Fibroblast of skin of back (primary cell): ENCODE measurements at regions not wholly inside any gene's neighbourhood (a gene's known extent, or its start where the extent isn't known, plus 50 kb on each side); places are given as distances from the start of the nearest gene placed in this dataset.

Experiments used
- DNase-seq: peaks from one replicate; pipeline ENCODE4 v3.0.0-alpha.2; 2013

DNA sequence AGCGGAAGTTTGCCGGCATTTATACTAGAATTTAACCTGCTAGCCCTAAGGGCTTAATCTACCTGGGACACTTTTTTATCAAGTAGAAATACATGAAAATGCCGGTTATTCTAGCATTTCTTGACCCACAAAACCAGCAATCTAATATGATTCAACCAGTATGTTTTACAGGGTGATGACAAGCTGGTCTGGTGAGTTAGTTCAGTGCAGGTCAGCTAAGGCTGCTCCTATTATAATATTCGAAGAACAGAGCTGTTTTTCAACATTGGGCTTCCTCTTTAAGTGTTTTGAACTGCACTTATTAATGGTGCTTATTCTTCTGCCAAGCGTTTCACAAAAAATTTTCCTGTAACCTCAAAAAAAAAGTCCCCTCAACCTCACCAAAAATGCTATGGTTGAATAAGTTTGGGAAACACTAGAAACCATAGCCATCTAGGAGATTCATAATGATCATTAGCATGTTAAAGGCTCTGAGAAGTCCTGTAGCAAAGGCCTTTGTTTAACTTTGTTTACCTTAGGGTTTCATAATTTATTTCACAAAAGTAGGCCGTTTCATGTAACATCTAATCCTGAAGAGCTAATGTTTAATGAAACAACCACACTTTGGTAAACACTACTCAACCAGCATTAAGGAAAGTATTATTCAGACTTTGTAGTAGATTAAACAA, 526.6 kb downstream of the KLF12 start:
- no peak for DNase-seq

DNA sequence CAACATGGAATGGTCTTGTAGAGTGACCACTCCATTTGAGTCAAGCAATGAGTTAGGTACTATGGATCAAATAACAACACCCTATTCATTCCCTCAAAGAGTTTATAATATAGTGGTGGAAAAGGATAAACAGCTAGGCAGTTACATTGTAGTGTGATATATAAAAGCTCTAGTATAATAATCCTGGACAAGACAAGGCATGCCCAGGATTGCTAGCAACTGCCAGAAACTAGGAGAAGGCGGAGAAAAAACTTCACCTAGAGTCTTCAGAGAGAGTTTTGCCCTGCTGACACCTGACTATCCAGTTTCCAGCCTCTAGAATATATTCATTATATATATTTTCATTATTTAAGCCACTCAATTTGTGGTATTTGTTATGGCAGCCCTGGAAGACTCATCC, 530.6 kb downstream of the KLF12 start:
- DNase-seq, result no peak

DNA sequence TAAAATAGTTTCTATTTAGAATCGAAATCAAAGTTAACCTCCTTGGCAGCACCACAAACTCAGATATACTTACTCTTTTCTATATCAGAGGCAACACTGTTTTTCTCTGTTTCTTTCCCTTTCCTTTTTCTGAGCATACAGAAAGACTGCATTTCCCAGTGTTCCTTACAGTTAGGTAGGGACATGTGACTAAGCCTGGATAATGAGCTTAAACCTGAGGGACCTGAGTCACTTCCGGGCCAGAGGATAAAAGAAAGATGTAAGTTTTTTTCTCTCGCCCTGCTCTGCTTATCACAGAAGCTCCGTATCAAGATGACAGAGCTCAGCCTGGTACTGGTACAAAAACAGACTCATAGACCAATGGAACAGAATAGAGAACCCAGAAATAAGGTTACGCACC, 531.9 kb downstream of the KLF12 start:
- DNase-seq, result peak; percentile 8

DNA sequence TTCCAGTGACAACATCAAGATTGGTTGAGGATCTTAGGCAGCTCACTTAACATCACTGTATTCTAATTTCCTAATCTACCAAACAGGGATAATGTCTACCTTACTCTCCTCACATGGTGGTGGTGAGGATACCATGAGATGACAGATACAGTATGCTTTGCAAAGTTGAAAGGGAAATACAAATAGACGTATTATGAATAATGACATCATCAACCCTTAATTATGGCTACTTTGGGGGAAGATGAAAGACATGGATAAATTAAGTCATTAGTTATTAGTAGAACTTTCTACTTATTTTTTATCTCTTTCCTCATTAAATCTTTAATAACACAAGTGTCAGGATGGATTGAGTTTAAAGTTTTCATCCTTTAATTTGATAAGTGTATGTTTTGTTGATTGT, 532.5 kb downstream of the KLF12 start:
- DNase-seq, result no peak

DNA sequence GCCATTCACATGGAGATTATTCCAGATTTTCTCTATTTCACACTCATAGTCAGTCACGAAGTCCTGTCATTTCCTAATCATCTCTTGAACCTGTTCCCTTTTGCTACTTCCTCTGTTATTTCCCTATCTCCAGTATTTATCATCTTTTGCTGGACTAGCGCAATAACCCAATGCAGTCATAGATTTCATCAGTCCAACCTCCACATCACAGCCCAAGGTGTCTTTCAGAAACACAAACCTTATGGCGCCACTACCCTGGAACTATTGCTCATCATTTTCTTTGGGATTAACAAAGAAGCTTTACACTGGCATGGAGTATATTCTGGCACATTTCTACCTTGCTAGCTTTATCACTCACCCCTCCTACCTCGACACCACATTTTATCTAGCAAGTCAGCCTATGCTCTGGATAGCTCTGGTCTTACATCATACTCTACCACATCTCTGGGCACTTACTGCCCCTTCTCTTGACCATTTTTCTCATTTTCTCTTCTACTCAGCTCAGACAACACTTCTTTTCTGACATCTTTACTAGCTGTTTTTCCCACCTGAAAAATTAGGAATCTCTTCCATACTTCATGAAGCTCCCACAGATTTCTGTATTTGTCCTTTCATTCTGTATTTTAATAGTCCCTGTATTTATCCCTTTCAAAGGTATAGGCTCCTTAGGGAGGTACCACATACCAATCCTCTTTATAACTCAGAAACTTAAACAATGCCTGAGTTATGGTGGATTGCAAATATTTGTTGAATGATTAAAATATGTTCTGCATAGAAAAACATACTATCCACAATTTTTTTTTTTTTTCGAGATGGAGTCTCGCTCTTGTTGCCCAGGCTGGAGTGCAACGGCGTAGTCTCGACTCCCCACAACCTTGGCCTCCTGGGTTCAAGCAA, 534.7 kb downstream of the KLF12 start:
- DNase-seq, result peak; percentile 57

DNA sequence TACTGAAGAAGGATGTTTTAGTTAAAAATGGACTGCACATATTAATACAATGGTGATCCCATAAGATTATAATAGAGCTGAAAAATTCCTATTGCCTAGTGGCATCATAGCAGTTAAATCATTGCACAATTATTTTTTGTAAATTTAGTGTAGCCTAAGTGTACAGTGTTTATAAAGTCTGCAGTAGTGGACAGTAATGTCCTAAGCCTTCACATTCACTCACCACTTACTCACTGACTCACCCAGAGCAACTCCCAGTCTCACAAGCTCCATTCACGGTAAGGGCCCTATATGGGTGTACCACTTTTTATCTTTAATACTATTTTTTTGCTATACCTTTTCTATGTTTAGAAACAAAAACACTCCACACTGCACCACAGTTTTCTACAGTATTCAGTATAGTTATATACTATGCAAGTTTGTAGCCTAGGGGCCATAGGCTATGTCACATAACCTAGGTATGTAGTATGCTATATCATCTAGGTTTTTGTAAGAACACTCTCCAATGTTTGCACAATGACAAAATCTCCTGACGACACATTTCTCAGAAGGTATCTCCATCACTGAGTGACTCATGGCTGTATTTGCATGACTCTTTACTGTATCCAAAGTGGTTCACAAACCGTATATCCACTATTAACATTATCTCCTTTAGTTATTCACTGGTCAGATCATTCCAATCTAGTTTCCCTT, 536.0 kb downstream of the KLF12 start:
- peak; percentile 92 for DNase-seq

DNA sequence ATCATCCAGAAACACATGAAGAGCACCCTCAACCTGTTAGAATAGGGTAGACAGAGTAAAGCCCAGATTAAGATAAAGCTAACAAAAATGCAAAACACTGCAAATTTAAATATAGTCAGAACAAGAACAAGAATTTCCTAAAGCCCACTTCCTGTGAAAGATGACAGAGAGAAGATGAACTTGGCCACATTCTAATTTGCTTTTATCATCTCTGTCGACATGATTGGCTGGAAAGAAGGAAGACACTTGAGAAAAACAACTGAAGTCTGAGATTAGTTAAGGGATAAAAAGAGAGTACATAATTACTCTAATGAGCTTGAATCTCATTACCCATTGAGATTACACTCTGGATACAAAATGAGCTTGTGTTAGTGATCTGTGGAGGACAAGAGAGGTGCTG, 537.6 kb downstream of the KLF5 start:
- no peak for DNase-seq

DNA sequence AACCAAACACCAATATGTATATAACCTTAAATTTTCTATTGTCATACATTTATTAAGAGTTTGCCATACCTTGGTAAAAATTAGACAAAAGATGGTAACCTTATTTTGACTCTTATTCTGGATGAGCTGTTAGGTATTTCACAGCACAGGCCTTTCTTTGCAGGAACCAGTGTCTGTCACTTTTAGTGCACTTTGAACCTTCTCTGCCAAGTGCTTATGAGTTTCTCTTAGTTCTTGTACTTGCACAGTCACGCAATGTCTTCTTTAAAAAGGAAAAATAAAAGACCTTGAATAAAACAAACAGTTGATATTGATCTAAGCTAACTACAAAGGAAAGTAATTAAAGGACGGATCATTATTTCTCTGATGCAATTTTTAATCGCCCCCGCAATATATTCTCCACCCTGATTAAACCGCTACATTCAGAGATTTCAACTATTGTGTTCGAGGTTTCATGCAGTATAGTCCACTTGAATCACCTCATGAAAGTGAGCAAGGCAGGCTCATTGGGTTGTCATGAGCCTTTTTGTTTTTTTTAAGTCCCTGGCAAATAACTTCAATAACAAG, 534.5 kb downstream of the KLF5 start:
- DNase-seq, result no peak

DNA sequence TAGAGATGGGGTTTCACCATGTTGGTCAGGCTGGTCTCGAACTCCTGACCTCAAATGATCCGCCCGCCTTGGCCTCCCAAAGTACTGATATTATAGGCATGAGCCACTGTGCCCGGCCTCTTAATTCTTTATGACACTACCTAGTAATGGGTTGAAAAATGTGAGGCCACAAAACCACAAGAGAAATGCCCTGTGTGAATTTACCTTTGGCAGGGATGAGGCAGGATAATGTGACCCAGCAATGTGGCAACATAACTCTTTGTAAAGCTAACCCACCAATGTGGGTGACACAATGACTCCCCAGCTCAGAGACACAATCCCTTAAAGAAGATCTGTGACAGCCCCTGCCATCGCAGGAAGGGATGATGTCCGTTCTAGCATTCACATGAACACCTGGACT, 533.1 kb downstream of the KLF5 start:
- no peak for DNase-seq

DNA sequence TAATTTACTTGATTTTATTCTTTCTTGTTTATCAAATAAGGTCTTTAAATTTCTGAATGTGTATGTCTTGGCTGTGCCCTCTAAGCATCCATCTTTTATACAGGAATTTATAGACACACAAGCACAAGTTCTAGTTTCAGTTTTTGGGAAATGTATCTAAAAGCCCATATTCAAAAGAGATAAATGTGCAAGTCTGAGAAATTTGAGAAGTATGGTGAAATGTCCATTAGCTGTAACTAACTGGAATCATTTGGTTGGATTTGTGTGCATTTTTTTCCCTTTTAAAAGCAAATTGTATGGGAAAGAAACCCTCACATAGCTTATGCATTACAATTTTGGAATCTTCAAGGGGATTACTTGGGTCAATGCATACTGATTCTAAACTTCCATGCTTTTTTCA, 532.0 kb downstream of the KLF5 start:
- DNase-seq, result no peak

DNA sequence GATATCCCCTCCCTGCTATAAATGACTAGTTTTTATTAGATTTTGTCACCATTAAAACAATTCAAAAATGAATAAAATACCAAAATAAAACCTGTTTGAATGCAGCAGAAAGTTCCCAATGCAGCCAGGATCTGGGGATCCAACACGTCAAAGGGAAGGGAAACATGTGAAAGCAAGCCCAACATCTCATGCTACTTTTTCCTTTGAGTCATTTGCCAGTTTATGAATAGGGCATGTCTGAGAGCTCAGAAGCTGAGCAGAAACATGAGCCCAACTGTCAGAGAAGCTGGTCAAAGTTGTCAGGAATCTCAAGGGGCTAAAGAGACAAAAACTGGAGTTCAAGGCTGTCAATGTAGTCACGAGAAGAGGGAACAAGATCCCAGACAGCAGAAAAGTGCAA, 526.4 kb downstream of the KLF5 start:
- DNase-seq, result no peak

DNA sequence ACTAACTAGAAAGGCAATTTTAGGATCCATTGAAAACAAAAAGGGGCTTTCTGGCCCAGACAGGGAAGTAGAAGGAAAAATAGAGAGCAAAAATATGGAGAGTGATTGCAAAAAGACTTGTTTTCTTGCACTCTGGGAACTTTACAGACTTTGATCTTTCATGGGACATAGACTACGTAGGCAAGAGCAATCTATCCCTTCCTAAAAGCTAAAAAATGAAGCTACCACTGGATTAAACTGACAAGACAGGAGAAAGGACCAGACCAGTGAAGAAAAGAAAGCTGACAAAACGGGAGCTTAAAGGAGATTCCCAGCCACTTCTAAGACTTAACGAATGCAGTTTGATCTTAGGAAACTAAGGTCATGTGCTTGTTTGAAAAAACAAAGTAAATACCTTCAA, 524.5 kb downstream of the KLF5 start:
- no peak for DNase-seq

DNA sequence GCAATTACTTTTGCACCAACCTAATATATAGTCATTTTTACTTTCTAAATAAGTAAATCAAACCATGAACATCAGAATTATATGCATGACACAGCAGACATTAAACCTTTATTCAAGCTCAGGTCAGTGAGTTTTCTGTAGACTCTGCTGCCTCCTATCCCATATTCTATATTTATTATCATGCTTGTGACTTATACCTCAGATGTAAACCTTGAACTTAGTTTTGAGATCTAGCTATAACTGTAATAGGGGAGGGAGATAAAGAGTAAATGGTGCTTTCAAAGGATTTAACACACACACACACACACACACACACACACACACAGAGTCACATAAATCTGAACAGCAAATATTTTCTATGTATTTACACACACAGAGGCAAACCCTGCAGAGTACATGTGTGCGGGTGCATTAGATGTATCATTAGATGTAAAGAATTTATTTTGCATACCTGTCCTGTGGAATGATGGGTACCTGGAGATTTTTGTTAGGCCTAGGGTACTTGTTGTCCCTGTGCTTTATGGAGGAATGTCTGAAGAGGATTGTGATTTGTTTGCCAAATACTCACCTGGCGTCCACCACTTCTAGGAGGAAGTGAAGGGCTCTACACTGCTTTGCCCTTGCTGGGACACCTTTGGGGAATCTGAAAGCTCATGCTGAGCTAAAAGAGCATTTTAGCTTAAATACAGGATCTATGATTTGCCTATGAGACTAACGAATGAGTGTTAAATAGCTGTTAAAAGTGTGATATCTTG, 521.9 kb downstream of the KLF5 start:
- DNase-seq, result no peak

DNA sequence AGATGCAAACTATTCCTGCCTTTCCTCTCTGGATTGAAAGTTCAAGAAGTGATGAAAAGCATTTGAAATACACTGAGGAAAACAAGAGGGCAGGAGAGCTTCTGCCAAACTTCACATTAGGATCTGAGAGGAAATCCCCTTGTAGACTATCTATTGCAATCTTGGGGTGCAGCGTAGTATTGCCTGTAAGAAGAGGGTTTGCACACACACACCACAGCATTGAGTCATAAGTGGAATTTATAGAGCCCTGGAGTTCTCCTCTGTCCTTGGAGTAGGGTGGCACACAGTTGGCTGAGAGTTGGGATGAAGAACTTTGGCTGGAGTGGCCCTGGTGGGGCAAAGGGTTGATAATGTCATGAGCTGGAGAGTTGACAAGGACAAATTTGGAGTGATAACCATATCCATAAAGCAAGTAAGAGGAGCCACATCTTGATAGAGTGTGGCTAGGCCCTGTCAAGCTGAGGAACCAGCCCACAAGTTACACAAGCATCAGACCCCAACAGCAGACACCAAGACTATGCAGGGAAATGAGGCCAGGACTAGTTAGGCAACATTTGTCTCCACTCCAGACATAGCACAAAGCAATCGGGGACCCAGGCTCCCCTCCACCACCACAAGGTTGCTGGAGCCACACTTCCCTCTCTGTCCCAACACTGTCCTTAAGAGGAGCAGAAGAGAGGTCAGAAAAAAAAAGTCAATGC, 520.9 kb downstream of the KLF5 start:
- no peak for DNase-seq

DNA sequence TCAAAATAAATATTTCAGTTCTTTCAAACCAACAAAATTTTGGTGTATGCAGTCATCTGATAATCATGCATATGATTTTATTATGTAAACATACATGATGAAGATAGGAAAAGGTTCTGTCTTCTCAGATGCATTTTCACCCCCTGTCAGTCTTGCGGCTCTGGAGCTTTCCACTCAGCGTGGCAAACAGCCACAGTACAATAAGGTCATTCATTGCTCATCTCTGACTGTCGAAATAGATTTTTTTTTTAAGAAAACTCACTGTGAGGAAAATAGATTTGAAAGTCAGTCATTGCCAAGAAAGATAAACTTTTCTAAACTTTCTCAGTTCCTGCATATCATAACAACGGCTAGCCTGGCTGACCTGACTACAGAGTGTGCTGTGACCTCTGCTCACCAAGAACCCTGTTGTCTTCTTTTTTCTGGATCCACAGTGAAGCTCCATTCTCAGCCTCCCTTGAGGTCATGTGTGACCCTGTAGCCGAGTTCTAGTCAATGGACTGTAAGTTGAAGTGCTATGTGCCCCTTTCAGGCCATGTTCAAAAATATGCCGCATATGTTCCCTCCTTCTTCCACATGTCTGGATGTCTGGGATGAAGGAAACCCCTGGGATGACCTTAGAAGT, 519.6 kb downstream of the KLF5 start:
- DNase-seq, result no peak

DNA sequence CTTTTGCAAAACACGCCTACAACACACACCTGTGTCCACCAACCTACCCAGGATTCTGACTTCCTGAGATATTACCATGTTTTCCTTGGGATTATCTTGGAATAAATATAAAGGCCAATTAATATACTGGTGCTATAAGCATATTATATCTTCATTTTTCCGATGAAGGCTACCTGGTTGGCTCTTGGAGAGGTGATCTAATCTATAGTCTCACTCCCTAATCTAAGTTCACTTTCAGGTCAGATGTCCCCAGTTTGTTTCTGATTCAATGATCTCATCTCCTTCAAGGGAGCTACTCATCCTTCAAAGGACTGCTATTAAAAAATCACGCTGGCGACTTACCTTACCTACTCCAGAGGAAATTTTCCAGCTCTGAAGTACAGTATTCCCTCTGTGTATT, 517.5 kb downstream of the KLF5 start:
- DNase-seq, result no peak

DNA sequence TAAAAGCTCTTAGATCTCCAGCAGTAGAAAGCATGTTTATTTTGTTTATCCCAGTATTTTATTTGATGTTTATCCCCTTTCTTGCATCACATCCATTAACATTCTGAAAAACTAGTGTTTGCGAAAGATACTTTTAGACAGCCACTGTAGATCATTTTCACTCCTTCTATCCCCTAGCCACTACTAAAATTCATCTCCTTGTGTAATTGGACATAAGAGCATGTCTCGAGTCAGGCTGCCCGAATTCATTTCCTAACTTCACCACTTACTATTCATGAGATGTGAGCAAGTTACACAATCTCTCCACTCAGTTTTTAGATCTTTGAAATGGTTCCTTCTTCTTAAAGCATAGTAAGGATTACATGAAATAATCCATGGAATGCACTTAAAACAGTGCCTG, 514.0 kb downstream of the KLF5 start:
- DNase-seq, result no peak

DNA sequence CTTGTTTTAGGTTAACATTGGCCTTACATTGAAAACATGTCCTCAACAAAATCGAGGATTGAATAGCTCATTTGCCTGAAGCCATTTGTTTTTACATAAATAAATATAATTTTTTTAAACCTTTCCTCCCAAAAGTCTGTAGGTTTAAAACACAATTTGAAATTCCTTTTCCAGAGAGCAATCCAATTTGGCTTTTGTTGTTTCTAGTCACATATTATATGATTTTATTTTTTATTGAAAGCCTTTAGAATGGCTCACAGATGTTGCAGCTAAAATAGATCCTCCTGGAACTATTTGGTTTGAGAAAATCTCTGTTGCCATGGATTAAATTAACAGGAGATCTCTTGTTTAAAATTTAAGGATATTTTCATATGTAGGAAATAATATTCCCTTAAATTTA, 512.6 kb downstream of the KLF5 start:
- DNase-seq, result no peak

DNA sequence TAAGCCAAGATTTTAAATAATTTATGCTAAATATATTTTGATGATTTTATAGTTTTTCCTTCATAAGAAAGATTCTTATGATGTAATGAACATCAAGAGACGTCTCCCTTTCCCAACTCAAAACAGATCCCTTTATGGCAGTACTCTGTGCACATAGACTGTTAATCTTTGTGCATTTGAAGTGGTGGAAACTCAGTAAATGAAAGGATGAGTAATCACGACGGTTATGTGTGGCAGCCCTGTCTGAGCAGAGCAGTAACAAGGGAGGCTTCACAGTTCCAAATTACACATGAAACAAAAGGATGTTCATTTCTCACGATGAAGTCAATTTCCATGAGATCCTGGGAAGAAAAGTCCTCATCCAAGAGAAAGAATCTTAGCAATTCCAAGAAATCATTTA, 498.1 kb downstream of the KLF5 start:
- peak; percentile 19 for DNase-seq

DNA sequence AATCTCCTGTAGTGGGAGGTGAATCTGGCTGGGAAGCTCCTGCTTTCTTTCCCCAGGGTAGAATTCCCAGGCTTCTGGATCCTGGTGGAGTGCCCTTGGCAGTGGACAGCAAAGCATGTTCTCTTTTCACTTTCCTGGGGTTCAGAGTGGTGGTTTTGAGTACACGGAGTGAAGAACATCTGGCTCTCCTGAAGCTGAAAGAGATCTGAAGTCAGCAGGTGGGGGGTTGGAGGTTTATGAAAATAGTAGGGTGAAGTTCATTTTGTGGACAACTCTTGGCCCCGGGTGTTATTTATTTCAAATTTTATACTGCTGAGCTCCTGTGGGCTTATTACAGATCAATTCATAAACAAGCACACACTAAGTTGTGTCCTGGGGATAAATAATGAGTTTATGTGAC, 497.3 kb downstream of the KLF5 start:
- DNase-seq, result no peak

DNA sequence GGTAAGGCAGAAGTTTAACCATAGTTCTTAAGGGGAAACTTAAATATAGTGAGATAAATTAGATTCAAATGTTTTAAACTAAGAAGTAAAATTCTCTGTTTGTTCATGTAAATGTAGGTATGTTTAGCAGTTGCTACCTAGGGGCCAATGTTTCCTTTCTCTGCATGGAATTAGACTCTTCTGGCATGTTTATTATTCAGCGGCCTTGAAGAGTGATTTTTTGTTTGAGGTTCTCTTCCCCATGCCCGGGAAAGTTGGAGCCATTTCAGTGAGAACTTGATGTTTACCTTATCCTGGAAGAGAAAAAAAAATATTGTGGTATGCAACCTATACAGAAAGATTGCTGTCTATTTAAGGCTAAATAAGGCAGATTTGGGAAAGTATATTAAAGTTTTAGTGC, 492.9 kb downstream of the KLF5 start:
- no peak for DNase-seq
